ENCODE measurements at regions not wholly inside any gene's neighbourhood (a gene's known extent, or its start where the extent isn't known, plus 50 kb on each side); places are given as distances from the start of the nearest gene placed in this dataset.

DNA sequence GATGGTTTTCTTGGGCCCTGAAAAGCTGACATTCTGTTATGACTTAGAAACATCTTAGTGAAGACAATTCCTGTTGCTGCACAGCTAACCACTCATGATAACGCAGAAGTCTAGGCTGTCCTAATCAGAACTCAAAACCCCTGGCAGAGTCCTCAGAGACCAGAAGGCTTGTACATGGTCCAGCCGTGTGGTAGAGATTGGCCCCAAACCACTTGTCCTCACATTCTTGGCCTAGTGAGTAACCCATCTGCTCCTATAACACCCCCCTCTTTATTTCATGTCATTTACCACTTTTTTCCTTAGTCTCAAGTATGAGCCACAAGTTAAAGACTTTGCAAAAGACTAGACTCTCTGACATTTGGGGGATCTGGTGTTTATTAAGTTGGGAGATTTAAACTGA is 116.5 kb upstream of the ADAMTS18 start:
- no peak for DNase-seq (ENCODE audit: low read depth in 4 of 4, low spot score in 2 of 4)

DNA sequence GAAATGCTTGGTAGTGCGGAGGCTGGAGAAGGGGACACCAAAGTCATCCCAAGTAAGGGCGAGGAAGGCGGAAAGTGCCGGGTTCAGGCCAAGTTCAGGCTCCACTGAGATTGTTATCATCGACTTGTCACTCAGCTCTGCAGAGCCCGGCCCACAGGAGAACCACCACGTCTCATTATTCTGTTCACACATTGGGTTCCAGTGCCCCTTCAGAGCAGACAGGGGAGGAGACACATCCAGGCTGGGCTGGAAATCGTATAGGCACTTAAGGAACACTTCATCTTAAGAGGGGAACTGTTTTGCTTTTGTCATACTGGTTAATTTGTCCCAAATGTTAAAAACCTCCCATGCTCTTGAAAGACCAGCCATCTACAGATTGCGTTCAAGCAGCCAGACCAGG is 118.3 kb upstream of the ADAMTS18 start:
- no peak for DNase-seq (ENCODE audit: low read depth in 4 of 4, low spot score in 2 of 4)

- no peak for DNase-seq (ENCODE audit: low read depth in 4 of 4, low spot score in 2 of 4)
These were observed 120.3 kb upstream of the ADAMTS18 start for GRCh38 chr16:77555126-77555525.

DNA sequence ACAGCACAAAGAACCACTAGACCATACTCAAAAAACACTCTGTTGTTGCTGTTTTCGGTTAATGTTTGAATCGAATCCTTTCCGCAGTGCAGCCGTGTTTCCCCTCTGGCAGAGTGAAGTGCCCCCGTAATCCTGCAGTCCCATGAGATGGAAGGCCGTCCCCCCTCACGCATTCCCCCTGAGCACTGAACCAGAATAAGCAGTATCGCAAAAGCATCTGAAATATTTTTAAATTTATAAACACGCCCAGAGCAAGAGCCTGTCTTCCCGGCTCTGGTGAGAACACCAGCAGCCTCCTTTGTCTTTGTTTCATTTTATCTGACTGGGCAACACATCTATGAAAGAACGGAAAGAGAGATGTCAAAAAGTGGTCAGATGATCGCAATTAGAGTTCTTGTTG is 121.0 kb upstream of the ADAMTS18 start:
- DNase-seq (ENCODE audit: low read depth in 4 of 4, low spot score in 2 of 4) = peak in 1 of 4 donors; percentile 27

GRCh38 chr16:77556201-77556873 is 121.5 kb upstream of the ADAMTS18 start:
- DNase-seq (ENCODE audit: low read depth in 4 of 4, low spot score in 2 of 4) = no peak

- DNase-seq (ENCODE audit: low read depth in 4 of 4, low spot score in 2 of 4) = no peak
These were observed 122.6 kb upstream of the ADAMTS18 start for GRCh38 chr16:77557385-77557784.

DNA sequence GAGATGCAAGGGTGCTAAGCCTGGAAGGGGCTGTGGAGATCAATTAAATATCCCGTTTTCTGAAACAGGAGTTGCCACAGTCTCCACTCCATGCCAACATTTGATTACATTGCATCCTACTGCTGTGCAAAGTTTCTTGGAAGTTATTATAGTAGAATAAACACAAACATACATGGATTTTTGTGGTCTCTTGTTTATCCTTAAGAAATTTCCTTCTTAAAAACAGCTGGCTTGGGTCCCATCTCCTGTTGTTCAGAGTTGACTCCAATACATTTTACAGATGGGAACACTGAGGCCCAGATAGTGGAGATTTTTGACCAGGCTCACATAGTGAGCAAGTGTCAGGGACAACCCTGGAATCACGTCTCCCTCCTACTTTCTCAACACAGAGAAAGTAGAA is 124.0 kb upstream of the ADAMTS18 start:
- DNase-seq (ENCODE audit: low read depth in 4 of 4, low spot score in 2 of 4) = no peak

DNA sequence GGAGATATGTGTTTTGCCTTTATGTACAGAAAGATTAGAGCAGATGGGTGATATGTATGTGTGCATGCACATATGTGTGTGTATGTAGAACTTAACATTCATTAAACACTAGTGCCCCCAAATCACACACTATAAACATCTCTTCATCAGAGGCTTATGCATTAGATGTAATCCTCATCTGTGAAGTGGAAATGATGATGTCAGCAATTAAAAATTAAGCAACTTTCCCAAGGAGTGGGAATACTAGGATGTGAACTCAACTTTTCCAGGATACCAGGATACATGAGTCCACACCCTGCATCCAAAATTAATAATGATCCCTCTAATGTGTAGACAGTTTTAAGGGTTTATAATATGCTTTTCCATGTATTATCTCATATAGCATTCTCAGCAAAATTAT is 127.7 kb upstream of the ADAMTS18 start:
- DNase-seq (ENCODE audit: low read depth in 4 of 4, low spot score in 2 of 4) = no peak

DNA sequence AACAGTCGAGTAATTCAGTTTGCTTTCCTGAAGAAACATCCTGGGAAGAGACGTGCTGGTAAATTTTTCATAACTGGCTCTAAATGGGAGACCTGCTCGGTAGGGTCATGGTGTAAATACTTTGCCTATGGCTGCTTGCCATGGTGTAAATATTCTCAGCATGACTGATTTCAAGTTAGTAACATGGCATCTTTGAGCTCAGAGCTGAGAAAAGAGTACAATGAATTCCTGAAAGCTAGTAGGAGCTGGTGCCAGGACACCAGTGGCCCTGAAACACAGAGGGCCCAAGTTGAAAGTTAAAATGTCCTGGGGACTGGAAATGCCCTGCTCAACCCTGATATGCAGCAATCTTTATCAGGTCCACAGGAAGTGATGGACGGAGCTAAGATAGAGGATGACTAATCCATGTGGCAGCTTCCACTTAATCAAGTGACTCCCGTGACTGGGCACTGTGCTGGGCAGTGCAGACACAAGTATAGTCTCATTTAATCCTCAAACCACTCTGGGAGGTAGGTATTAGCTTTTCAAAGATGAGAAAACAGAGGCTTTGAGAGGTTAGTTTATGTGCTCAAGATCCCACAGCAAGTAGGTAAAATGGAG is 130.1 kb upstream of the ADAMTS18 start:
- no peak for DNase-seq (ENCODE audit: low read depth in 4 of 4, low spot score in 2 of 4)

DNA sequence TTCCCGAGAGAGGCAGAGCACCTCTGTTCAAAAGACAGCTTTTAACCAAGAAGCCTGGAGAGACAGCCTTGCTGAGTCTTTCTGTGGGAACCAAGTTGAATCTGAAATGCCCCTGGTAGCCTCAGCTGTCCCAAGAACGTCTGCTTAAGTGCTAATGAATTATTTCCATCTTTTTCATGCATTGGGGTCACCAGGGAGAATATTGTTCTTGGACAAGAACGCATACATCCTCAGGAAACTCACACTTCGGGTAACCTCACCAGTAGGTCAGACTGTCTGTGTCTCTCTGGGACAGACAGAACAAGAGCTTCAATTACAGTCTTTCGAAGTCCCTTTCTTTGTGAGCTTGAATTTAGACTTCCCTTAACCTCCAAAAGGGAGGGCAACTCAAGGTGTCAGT is 134.6 kb upstream of the ADAMTS18 start:
- no peak for DNase-seq (ENCODE audit: low read depth in 4 of 4, low spot score in 2 of 4)

GRCh38 chr16:77570574-77570973 is 135.7 kb upstream of the ADAMTS18 start:
- no peak for DNase-seq (ENCODE audit: low read depth in 4 of 4, low spot score in 2 of 4)

DNA sequence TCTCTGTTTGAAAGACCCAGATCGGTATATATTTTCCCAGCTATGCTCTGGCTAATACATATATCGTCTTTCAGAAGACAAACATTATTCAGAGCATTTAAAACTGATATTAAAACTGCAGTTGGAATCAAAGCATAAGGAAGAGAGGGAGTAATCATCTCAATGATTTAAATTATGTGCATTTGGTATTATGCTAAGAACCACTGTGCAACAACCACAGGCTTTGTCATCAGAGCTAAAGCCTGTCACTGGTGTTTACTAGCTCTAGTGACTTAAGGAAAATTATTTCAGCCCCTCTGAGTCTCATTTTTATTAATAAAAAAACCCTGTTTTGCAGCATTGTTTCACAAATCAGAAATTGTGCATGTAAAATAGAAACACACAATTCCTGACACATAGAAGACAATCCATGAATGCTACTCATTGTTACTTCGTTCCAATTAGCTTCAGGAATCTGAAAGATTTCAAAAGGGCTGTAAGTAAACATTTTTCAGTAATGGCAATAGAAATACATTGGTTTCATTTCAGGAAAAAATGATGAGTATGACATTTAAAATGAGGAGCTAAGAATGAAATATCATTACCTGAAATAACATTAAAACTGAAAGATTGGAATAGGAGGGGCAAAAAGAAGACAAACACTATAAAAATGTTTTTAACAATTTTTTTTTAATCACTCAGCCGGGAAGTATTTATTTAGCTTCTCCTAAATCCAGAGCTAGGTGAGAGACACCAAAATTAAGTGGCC is 136.5 kb upstream of the ADAMTS18 start:
- no peak for DNase-seq (ENCODE audit: low read depth in 4 of 4, low spot score in 2 of 4)

DNA sequence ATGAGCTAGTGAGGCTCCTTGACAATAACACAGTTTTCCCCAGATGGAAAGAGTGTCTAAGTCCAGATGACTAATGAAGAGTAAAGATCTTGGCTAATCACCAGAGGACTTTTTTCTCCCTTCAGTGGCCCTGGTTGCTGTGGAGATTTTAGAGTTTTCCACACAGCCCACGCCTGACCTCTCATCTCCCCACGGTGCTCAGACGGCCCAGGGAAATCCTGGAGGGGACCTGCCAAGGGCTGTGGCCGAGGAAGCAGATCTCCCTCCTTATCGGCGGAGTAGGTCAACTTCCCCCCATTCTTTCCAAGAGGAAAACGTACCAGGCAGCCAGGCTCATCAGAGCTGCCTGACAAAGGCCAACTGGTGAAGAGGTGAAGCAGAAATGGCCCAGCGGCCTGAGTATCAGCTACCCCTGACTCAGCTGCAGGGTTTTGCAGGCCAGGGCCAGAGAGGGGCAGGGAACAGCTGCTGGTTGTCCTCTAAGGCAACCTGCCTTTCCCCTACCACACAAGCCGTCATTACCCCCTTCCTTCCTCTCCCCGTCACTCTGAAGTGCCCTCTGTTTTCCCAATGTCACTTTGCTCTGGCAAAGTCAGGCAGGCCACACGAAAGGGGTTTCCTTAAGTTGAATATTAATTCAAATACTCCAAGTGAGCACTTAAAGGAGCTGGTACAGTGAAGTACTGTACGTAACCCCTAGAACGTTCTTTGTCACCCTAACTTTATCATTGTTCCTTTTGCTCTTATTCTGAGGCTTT is 140.2 kb upstream of the ADAMTS18 start:
- no peak for DNase-seq (ENCODE audit: low read depth in 4 of 4, low spot score in 2 of 4)

- no peak for DNase-seq (ENCODE audit: low read depth in 4 of 4, low spot score in 2 of 4)
These were observed 142.9 kb upstream of the NUDT7 start for GRCh38 chr16:77579351-77579891.

- DNase-seq (ENCODE audit: low read depth in 4 of 4, low spot score in 2 of 4) = no peak
These were observed 140.6 kb upstream of the NUDT7 start for GRCh38 chr16:77581706-77582105.

- DNase-seq (ENCODE audit: low read depth in 4 of 4, low spot score in 2 of 4) = peak in 2 of 4 donors; percentile 36 to 41
These were observed 138.0 kb upstream of the NUDT7 start for GRCh38 chr16:77584205-77584859.

- no peak for DNase-seq (ENCODE audit: low read depth in 4 of 4, low spot score in 2 of 4)
These were observed 136.7 kb upstream of the NUDT7 start for GRCh38 chr16:77585379-77586251.

- no peak for DNase-seq (ENCODE audit: low read depth in 4 of 4, low spot score in 2 of 4)
These were observed 133.9 kb upstream of the NUDT7 start for GRCh38 chr16:77588389-77588788.

- no peak for DNase-seq (ENCODE audit: low read depth in 4 of 4, low spot score in 2 of 4)
These were observed 133.1 kb upstream of the NUDT7 start for GRCh38 chr16:77589071-77589765.
